ENCODE measurements at regions not wholly inside any gene's neighbourhood (a gene's known extent, or its start where the extent isn't known, plus 50 kb on each side); places are given as distances from the start of the nearest gene placed in this dataset.

DNA sequence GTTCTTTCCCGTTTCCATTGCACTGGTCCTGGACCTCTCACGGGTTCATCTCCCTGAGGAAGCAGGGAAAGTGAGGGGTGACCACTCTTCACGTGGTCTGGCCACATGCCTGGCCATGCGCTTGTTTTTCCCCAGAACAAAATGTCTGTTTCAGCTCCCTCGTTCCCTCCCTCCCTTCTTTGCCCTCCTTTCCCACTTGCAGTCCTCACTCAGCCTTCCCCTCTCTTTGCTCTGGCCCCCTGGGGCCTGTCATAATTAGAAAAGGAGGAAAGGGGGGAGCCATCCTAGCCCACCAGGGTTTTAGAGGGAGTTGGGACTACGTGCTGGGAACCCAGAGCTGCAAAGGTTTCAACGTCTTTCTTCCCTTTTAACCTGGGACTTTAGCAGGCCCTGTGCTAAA, 52.8 kb upstream of the CADM1 start:
- TF ChIP-seq, protein P1, sequence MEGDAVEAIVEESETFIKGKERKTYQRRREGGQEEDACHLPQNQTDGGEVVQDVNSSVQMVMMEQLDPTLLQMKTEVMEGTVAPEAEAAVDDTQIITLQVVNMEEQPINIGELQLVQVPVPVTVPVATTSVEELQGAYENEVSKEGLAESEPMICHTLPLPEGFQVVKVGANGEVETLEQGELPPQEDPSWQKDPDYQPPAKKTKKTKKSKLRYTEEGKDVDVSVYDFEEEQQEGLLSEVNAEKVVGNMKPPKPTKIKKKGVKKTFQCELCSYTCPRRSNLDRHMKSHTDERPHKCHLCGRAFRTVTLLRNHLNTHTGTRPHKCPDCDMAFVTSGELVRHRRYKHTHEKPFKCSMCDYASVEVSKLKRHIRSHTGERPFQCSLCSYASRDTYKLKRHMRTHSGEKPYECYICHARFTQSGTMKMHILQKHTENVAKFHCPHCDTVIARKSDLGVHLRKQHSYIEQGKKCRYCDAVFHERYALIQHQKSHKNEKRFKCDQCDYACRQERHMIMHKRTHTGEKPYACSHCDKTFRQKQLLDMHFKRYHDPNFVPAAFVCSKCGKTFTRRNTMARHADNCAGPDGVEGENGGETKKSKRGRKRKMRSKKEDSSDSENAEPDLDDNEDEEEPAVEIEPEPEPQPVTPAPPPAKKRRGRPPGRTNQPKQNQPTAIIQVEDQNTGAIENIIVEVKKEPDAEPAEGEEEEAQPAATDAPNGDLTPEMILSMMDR (IDR thresholded peaks at IDR 0.05 in 4 of 5, conservative IDR thresholded peaks at IDR 0.05 in 1 of 5): no peak
- TF ChIP-seq POLR2A (IDR thresholded peaks at IDR 0.05): no peak
- in situ Hi-C loops (cut with MboI; ENCODE audit: low sequenced_read_pairs in 4 of 4) (no loop called here), intact Hi-C loops (cut with DNase I; ENCODE audit: low total_unique reads) (no loop called here)
- no peak overlapping the region for H3K4me3 ChIP-seq
- H3K27ac ChIP-seq: no peak overlapping the region
- no peaks in the 10 kb centered on the region for H3K27me3 ChIP-seq
- H3K9me3 ChIP-seq: no peaks in the 10 kb centered on the region
- H3K4me1 ChIP-seq: peaks cover 0 to 9% of the 10 kb centered on the region in 2 donors
- H3K36me3 ChIP-seq: no peaks in the 10 kb centered on the region
- ATAC-seq (no peak), DNase-seq (no peak)

- no peaks in the 10 kb centered on the region for H3K27me3 ChIP-seq
- no peaks in the 10 kb centered on the region for H3K36me3 ChIP-seq
- in situ Hi-C loops (cut with MboI; ENCODE audit: low sequenced_read_pairs in 4 of 4): no loop called here
- intact Hi-C loops (cut with DNase I; ENCODE audit: low total_unique reads): no loop called here
- no peak for TF ChIP-seq POLR2A (IDR thresholded peaks at IDR 0.05)
- TF ChIP-seq, protein P1 (IDR thresholded peaks at IDR 0.05 in 4 of 5, conservative IDR thresholded peaks at IDR 0.05 in 1 of 5): no peak
- H3K27ac ChIP-seq: peak overlapping the region in 1 of 4 donors; percentile 64
- no peak overlapping the region for H3K4me3 ChIP-seq
- peaks cover 0 to 9% of the 10 kb centered on the region in 2 donors for H3K4me1 ChIP-seq
- H3K9me3 ChIP-seq: no peaks in the 10 kb centered on the region
- peak in 1 of 2 donors; percentile 32 for DNase-seq
- ATAC-seq: peak; percentile 84 to 94
Observed at GRCh38 chr11:115555336-115556090, 51.3 kb upstream of the CADM1 start.

All from gastrocnemius medialis (tissue), 4 donors.